ENCODE measurements at regions not wholly inside any gene's neighbourhood (a gene's known extent, or its start where the extent isn't known, plus 50 kb on each side); places are given as distances from the start of the nearest gene placed in this dataset.

DNA sequence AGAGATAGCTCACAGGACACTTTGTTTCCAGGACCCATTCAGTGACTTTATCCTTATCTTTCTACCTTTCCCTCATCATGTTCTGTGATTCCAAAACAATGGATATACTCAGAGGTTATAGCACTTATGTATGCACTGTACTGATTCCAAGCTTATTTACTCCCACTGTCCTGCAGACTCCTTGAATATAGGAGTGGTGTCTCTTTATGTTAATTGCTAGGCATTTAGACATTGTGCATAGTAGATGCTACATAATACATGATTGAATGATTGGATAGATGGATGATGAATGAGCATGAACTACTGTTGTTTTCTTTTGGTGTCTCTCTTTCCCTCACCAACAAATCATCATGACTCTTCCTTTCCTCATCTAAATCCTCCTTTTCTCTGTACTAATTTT, 279.1 kb upstream of the RAG2 start:
- ChIA-PET CTCF (no interaction called here), POLR2A (no interaction called here)
- TF ChIP-seq TARDBP (IDR thresholded peaks at IDR 0.05) = no peak
- no peak for TF ChIP-seq ARNT (IDR thresholded peaks at IDR 0.05)
- no peak for TF ChIP-seq BHLHE40 (IDR thresholded peaks at IDR 0.05; ENCODE audit: borderline replicate concordance)
- no peak for TF ChIP-seq CTBP1 (IDR thresholded peaks at IDR 0.05; ENCODE audit: borderline replicate concordance)
- TF ChIP-seq ELF4 (IDR thresholded peaks at IDR 0.05) = no peak
- no peak for TF ChIP-seq FOXA1 (IDR thresholded peaks at IDR 0.05)
- no peak for TF ChIP-seq SUZ12 (IDR thresholded peaks at IDR 0.05)

DNA sequence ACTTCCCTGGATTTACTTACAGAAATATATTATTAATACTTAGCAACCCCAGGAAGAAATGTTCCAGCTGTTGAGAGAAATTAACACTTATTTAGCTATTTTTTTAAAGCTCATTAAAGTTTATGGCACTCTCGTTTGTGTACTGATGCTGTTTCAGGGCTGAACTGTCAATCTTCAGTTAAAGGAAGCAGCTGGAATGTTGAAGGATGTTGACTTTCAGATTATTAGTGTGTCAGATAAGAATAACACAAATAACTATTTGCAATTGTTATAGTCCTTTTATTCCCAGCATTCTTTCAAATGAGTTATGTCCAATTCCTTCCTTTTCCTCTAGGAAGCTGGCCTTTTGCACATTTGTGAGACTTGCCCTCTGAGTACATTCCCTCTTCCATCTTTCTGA, 278.2 kb upstream of the RAG2 start:
- TF ChIP-seq L3MBTL2 (conservative IDR thresholded peaks at IDR 0.05) = no peak
- TF ChIP-seq SP1 (IDR thresholded peaks at IDR 0.05) = no peak
- no peak for TF ChIP-seq CTBP1 (IDR thresholded peaks at IDR 0.05; ENCODE audit: borderline replicate concordance)
- TF ChIP-seq, protein P1, sequence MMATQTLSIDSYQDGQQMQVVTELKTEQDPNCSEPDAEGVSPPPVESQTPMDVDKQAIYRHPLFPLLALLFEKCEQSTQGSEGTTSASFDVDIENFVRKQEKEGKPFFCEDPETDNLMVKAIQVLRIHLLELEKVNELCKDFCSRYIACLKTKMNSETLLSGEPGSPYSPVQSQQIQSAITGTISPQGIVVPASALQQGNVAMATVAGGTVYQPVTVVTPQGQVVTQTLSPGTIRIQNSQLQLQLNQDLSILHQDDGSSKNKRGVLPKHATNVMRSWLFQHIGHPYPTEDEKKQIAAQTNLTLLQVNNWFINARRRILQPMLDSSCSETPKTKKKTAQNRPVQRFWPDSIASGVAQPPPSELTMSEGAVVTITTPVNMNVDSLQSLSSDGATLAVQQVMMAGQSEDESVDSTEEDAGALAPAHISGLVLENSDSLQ (IDR thresholded peaks at IDR 0.05) = no peak
- TF ChIP-seq FOXA1 (IDR thresholded peaks at IDR 0.05) = no peak
- no peak for TF ChIP-seq FOXK2 (IDR thresholded peaks at IDR 0.05)
- no peak for TF ChIP-seq SUZ12 (IDR thresholded peaks at IDR 0.05)
- no peak for TF ChIP-seq ELF4 (IDR thresholded peaks at IDR 0.05)
- TF ChIP-seq ARNT (IDR thresholded peaks at IDR 0.05) = no peak
- TF ChIP-seq BHLHE40 (IDR thresholded peaks at IDR 0.05; ENCODE audit: borderline replicate concordance) = no peak
- no peak for TF ChIP-seq FOXM1 (IDR thresholded peaks at IDR 0.05; ENCODE audit: borderline replicate concordance)
- no peak for TF ChIP-seq NFRKB (IDR thresholded peaks at IDR 0.05)
- TF ChIP-seq HDGF (IDR thresholded peaks at IDR 0.05; ENCODE audit: borderline replicate concordance) = no peak
- no peak for TF ChIP-seq LEF1 (IDR thresholded peaks at IDR 0.05; ENCODE audit: borderline replicate concordance)
- no peak for TF ChIP-seq ZNF384 (IDR thresholded peaks at IDR 0.05)
- no peak for TF ChIP-seq TARDBP (IDR thresholded peaks at IDR 0.05)
- DNase-seq (ENCODE audit: extremely low spot score) = no peak
- ChIA-PET CTCF (no interaction called here), POLR2A (no interaction called here)

More for the DNA sequence above, 279.1 kb upstream of the RAG2 start:
- no peak for DNase-seq (ENCODE audit: extremely low spot score)

DNA sequence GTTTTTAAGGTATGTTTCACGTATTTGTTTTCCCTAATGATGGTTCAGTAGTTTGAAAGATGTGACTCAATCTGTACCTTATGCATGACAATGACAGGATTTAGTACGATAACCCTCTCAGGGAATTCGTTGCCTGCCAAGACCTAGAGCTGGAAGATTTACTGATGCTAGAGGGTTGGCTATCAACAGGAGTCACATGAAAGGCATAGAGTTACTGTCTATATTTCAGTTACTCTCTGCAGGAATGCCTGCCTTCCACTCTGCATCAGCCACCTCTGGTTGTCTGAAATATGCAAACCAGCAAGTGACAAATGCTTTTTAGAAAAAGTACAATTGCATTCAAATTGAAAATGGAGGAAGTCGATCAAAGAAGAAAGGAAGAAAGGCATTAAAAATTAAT, 276.3 kb upstream of the RAG2 start:
- no peak for TF ChIP-seq SUZ12 (IDR thresholded peaks at IDR 0.05)
- no peak for TF ChIP-seq CTBP1 (IDR thresholded peaks at IDR 0.05; ENCODE audit: borderline replicate concordance)
- no peak for TF ChIP-seq SP1 (IDR thresholded peaks at IDR 0.05)
- no peak for TF ChIP-seq TARDBP (IDR thresholded peaks at IDR 0.05)
- TF ChIP-seq ARNT (IDR thresholded peaks at IDR 0.05) = no peak
- ChIA-PET POLR2A (interaction anchor here (0.6 kb wide), 1 partner anchor 14 kb away, joined by 3 read pairs; no protein-coding TSS in a partner anchor), CTCF (no interaction called here)
- no peak for DNase-seq (ENCODE audit: extremely low spot score)

DNA sequence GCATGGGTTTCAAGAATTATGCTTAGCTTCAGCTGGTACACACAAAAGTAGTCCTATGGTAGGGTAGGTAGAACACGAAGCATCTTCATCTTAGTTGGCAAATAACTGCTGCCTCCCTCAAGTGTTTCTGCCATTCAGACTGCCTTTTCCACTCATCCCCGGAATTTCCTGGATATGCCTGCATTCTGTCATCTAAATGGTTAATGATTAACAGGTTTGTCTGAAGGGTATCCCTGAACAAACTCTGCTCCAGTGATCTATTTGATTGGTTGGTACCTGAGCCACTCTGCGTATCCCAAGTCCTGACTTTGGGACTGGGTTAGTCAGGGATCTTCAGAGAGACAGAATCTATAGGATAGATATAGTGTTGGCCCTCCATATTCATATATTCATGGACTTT, 272.3 kb upstream of the RAG2 start:
- ChIA-PET POLR2A (no interaction called here), CTCF (no interaction called here)
- no peak for TF ChIP-seq HDGF (IDR thresholded peaks at IDR 0.05; ENCODE audit: borderline replicate concordance)
- no peak for TF ChIP-seq ZNF384 (IDR thresholded peaks at IDR 0.05)
- TF ChIP-seq ARNT (IDR thresholded peaks at IDR 0.05) = no peak
- no peak for TF ChIP-seq NFRKB (IDR thresholded peaks at IDR 0.05)
- no peak for DNase-seq (ENCODE audit: extremely low spot score)

DNA sequence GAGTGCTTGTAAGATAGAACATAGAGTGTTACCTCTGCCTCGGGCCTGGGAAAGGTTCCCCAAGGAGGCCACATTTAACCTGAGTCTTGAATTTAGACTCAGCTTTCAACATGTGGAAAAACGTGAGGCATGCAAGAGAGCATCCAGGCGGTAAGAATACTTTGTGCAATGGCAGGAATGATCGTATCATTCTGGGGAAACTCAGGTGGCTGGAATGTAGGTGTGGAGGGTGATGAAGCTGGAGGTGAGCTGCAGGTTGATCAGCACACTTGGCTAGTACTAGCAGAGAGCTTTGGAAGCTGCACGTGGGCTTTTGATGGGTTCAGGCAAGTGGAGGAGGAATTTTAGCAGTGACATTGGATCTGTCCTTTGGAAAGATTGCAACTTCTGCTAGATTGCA, 270.3 kb upstream of the RAG2 start:
- no peak for DNase-seq (ENCODE audit: extremely low spot score)
- ChIA-PET CTCF (no interaction called here), POLR2A (no interaction called here)
- no peak for TF ChIP-seq NFRKB (IDR thresholded peaks at IDR 0.05)
- TF ChIP-seq SUZ12 (IDR thresholded peaks at IDR 0.05) = no peak

DNA sequence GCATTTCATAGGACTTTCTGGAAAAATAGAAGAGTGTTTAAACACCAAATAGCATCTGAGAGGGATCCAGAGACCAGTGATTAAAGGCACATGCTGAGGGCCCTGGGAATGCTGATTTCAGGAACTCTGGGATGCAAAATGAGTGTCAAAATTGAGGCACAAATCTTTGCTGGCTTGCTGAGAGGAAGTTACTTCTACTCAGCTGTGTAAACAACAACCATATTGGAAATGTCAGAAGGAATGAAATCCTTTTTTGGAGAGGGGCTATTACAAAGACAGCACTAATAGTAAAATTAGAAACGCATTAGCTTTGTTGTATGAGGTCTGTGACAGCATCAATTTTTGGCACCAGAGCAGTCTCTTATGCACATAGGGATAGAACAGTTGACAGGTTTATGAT, 267.8 kb upstream of the RAG2 start:
- ChIA-PET POLR2A (no interaction called here), CTCF (no interaction called here)
- TF ChIP-seq SUZ12 (IDR thresholded peaks at IDR 0.05) (no peak), CTBP1 (IDR thresholded peaks at IDR 0.05; ENCODE audit: borderline replicate concordance) (no peak), SP1 (IDR thresholded peaks at IDR 0.05) (no peak), NFRKB (IDR thresholded peaks at IDR 0.05) (no peak), L3MBTL2 (conservative IDR thresholded peaks at IDR 0.05) (no peak), FOXA1 (IDR thresholded peaks at IDR 0.05) (no peak), BHLHE40 (IDR thresholded peaks at IDR 0.05; ENCODE audit: borderline replicate concordance) (no peak), LEF1 (IDR thresholded peaks at IDR 0.05; ENCODE audit: borderline replicate concordance) (no peak), FOXK2 (IDR thresholded peaks at IDR 0.05) (no peak), ARNT (IDR thresholded peaks at IDR 0.05) (no peak), FOXM1 (IDR thresholded peaks at IDR 0.05; ENCODE audit: borderline replicate concordance) (no peak), TARDBP (IDR thresholded peaks at IDR 0.05) (no peak), ELF4 (IDR thresholded peaks at IDR 0.05) (no peak), ZNF384 (IDR thresholded peaks at IDR 0.05) (no peak), HDGF (IDR thresholded peaks at IDR 0.05; ENCODE audit: borderline replicate concordance) (no peak)
- TF ChIP-seq, protein P1 (IDR thresholded peaks at IDR 0.05) = no peak
- no peak for DNase-seq (ENCODE audit: extremely low spot score)

DNA sequence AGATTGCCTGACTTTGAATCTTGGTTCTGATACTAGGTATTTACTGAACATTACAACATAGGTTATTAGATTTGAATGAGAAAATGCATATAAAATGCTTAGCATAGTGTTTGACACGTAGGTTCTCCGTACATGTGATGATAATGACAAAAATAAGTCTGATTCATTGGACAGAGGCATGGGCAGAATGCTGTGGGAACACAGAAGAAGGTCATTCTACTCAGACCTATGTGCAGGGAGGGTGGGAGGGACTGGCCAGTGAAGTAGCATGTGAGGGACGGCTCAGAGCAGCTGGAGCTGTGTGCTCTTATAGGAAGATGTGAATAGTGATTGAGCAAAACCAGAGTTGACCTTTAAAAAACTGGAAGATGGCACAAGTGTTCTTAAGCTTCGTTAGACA, 256.8 kb upstream of the RAG2 start:
- no peak for DNase-seq (ENCODE audit: extremely low spot score)
- POLR2A ChIA-PET = no interaction called here
- TF ChIP-seq ZNF384 (IDR thresholded peaks at IDR 0.05) (no peak), FOXK2 (IDR thresholded peaks at IDR 0.05) (no peak), NFRKB (IDR thresholded peaks at IDR 0.05) (no peak), LEF1 (IDR thresholded peaks at IDR 0.05; ENCODE audit: borderline replicate concordance) (no peak), ELF4 (IDR thresholded peaks at IDR 0.05) (no peak), TARDBP (IDR thresholded peaks at IDR 0.05) (no peak), BHLHE40 (IDR thresholded peaks at IDR 0.05; ENCODE audit: borderline replicate concordance) (no peak), CTBP1 (IDR thresholded peaks at IDR 0.05; ENCODE audit: borderline replicate concordance) (no peak), L3MBTL2 (conservative IDR thresholded peaks at IDR 0.05) (no peak), HDGF (IDR thresholded peaks at IDR 0.05; ENCODE audit: borderline replicate concordance) (no peak)
- TF ChIP-seq, protein P1 (IDR thresholded peaks at IDR 0.05) = no peak
- CTCF ChIA-PET = interaction anchor here (0.8 kb wide), 1 partner anchor 108 kb away, joined by 3 read pairs; no protein-coding TSS in a partner anchor
